PC-3 (cell line): ENCODE measurements at regions not wholly inside any gene's neighbourhood (a gene's known extent, or its start where the extent isn't known, plus 50 kb on each side); places are given as distances from the start of the nearest gene placed in this dataset.

Experiments used
- ATAC-seq: fragments of 200-7000 bp; cut with Tn5 transposase; 2 replicates; pipeline ENCODE4 v1.9.1; 2020; ENCODE audit warnings: mild to moderate bottlenecking, moderate library complexity
- BruUV-seq: library from RNA; stranded (reverse); fragments of 400-500 nt; replicated peaks from 2 replicates; lab custom pipeline; 2021; lab: Mats Ljungman, UMichigan
- CTCF ChIA-PET: fragments of 300-600 bp; sonication (Branson Sonifier 250); formaldehyde crosslinking; loops from one replicate; lab custom pipeline; 2022; ENCODE audit warnings: antibody characterized with exemption; lab: Charles Lee
- POLR2A ChIA-PET: fragments of 300-600 bp; sonication (Branson Sonifier 250); formaldehyde crosslinking; loops from one replicate; lab custom pipeline; 2022; ENCODE audit warnings: antibody characterized with exemption; ENCODE audit not compliant: unreplicated experiment; lab: Charles Lee
- DNase-seq: peaks from one replicate; pipeline ENCODE4 v3.0.0-alpha.2; 2015
- H2AFZ ChIP-seq: fragments of 300-600 bp; sonication (generic); 2 replicates; pipeline ENCODE4 v1.6.0; 2016; ENCODE audit warnings: antibody characterized with exemption, low read length
- H3F3A ChIP-seq: fragments of 300-600 bp; sonication (generic); one replicate; pipeline ENCODE4 v1.6.0; 2017; ENCODE audit warnings: antibody characterized with exemption, low read length, control low read depth, mild to moderate bottlenecking; ENCODE audit not compliant: unreplicated experiment
- H3K27ac ChIP-seq: fragments of 300-600 bp; sonication (generic); 2 replicates; pipeline ENCODE4 v1.5.1; 2016; ENCODE audit warnings: mild to moderate bottlenecking, low read length
- H3K27me3 ChIP-seq: fragments of 300-600 bp; sonication (generic); 2 replicates; pipeline ENCODE4 v1.6.1; 2016; ENCODE audit warnings: low read length, mixed read lengths
- H3K36me3 ChIP-seq: fragments of 300-600 bp; sonication (generic); 2 replicates; pipeline ENCODE4 v1.6.1; 2016; ENCODE audit warnings: low read depth, mixed run types, low read length, mixed read lengths
- H3K4me1 ChIP-seq: fragments of 300-600 bp; sonication (generic); 2 replicates; pipeline ENCODE4 v1.5.1; 2016; ENCODE audit warnings: low read length; ENCODE audit not compliant: insufficient read depth
- H3K4me2 ChIP-seq: fragments of 300-600 bp; sonication (generic); 2 replicates; pipeline ENCODE4 v1.6.0; 2016; ENCODE audit warnings: low read length
- H3K4me3 ChIP-seq: fragments of 300-600 bp; sonication (generic); 2 replicates; pipeline ENCODE4 v1.5.1; 2016; ENCODE audit warnings: mild to moderate bottlenecking, low read length, mixed read lengths
- H3K79me2 ChIP-seq: fragments of 300-600 bp; sonication (generic); 2 replicates; pipeline ENCODE4 v1.6.1; 2017; ENCODE audit warnings: low read length, mixed read lengths
- H3K9ac ChIP-seq: fragments of 300-600 bp; sonication (generic); 2 replicates; pipeline ENCODE4 v1.6.0; 2016; ENCODE audit warnings: mild to moderate bottlenecking, low read length
- H3K9me2 ChIP-seq: fragments of 300-600 bp; sonication (generic); replicated peaks from 2 replicates; pipeline ENCODE4 v1.6.1; 2016; ENCODE audit warnings: mixed run types, low read length, mixed read lengths
- H3K9me3 ChIP-seq: fragments of 300-600 bp; sonication (generic); 2 replicates; pipeline ENCODE4 v1.6.1; 2016; ENCODE audit warnings: low read length, mixed read lengths
- H4K20me1 ChIP-seq: fragments of 300-600 bp; sonication (generic); 2 replicates; pipeline ENCODE4 v1.6.1; 2016; ENCODE audit warnings: low read length, mixed read lengths
- CTCF ChIP-seq: fragments of 300-600 bp; sonication (generic); conservative IDR thresholded peaks from 2 replicates; pipeline ENCODE4 v1.5.1; 2017; ENCODE audit warnings: antibody characterized with exemption, low read depth, mild to moderate bottlenecking, low read length
- EZH2 ChIP-seq: fragments of 300-600 bp; sonication (generic); IDR thresholded peaks from one replicate; pipeline ENCODE4 v1.6.1; 2017; ENCODE audit warnings: antibody characterized with exemption, mild to moderate bottlenecking, low read length; ENCODE audit not compliant: unreplicated experiment
- EZH2phosphoT487 ChIP-seq: fragments of 300-600 bp; sonication (generic); IDR thresholded peaks from 2 replicates; pipeline ENCODE4 v1.6.1; 2018; ENCODE audit warnings: mild to moderate bottlenecking, antibody characterized with exemption, low read length, borderline replicate concordance
- intact Hi-C: fragments of 100-400 bp; cut with micrococcal nuclease; formaldehyde crosslinking; loops from 2 replicates; pipeline ENCODE4 v1.9.0; 2023

- TF ChIP-seq EZH2phosphoT487, result no peak
- TF ChIP-seq EZH2, result no peak
- CTCF ChIA-PET, result no interaction called here
- H3K4me1 ChIP-seq, result no peaks in the 10 kb centered on the region
- H3K36me3 ChIP-seq, result no peaks in the 10 kb centered on the region
- no peak overlapping the region for H3K27ac ChIP-seq
- no peaks in the 10 kb centered on the region for H3K9me2 ChIP-seq
- no peaks in the 10 kb centered on the region for H3K27me3 ChIP-seq
- no peak for ATAC-seq
- no peaks in the 10 kb centered on the region for H3K9me3 ChIP-seq
- H4K20me1 ChIP-seq, result no peaks in the 10 kb centered on the region
- POLR2A ChIA-PET, result no interaction called here
- intact Hi-C loops, result no loop called here
- H3K79me2 ChIP-seq, result no peaks in the 10 kb centered on the region
- H3K4me2 ChIP-seq, result no peak overlapping the region
- peak; percentile 41 for DNase-seq
- H3K4me3 ChIP-seq, result no peak overlapping the region
- no peak overlapping the region for H3K9ac ChIP-seq
- no peak overlapping the region for H2AFZ ChIP-seq
- H3F3A ChIP-seq, result no peaks in the 10 kb centered on the region
- BruUV-seq, result no TSS peak
These were observed 100.1 kb upstream of the PDE3A start for GRCh38 chr12:20268121-20268732.

GRCh38 chr12:20268771-20269170 is 99.6 kb upstream of the PDE3A start:
- DNase-seq (no peak), ATAC-seq (no peak)
- H3K79me2 ChIP-seq, result no peaks in the 10 kb centered on the region
- H2AFZ ChIP-seq, result no peak overlapping the region
- H4K20me1 ChIP-seq, result no peaks in the 10 kb centered on the region
- H3K9me2 ChIP-seq, result no peaks in the 10 kb centered on the region
- no peak overlapping the region for H3K4me3 ChIP-seq
- no peaks in the 10 kb centered on the region for H3K27me3 ChIP-seq
- CTCF ChIA-PET, result no interaction called here
- intact Hi-C loops, result no loop called here
- no peak overlapping the region for H3K27ac ChIP-seq
- H3K4me1 ChIP-seq, result no peaks in the 10 kb centered on the region
- POLR2A ChIA-PET, result no interaction called here
- no peak for TF ChIP-seq EZH2phosphoT487
- no peak for TF ChIP-seq CTCF
- no peak for TF ChIP-seq EZH2
- no peak overlapping the region for H3K4me2 ChIP-seq
- H3K9me3 ChIP-seq, result no peaks in the 10 kb centered on the region
- no peak overlapping the region for H3K9ac ChIP-seq
- H3F3A ChIP-seq, result no peaks in the 10 kb centered on the region
- no TSS peak for BruUV-seq
- H3K36me3 ChIP-seq, result no peaks in the 10 kb centered on the region

- Histone ChIP-seq H3K79me2 (no peaks in the 10 kb centered on the region), H3K4me1 (no peaks in the 10 kb centered on the region), H3K4me2 (no peak overlapping the region), H2AFZ (no peak overlapping the region), H3K9ac (no peak overlapping the region), H4K20me1 (no peaks in the 10 kb centered on the region), H3K4me3 (no peak overlapping the region), H3K27ac (no peak overlapping the region), H3K9me3 (no peaks in the 10 kb centered on the region), H3K27me3 (no peaks in the 10 kb centered on the region), H3K9me2 (no peaks in the 10 kb centered on the region), H3K36me3 (no peaks in the 10 kb centered on the region), H3F3A (no peaks in the 10 kb centered on the region)
- TF ChIP-seq EZH2, result no peak
- TF ChIP-seq EZH2phosphoT487, result no peak
- TF ChIP-seq CTCF, result no peak
- no TSS peak for BruUV-seq
- ChIA-PET POLR2A (no interaction called here), CTCF (no interaction called here)
- no peak for ATAC-seq
- intact Hi-C loops, result no loop called here
- DNase-seq, result no peak
These were observed 98.8 kb upstream of the PDE3A start for GRCh38 chr12:20269337-20270067.
